B cell (primary cell): ENCODE measurements at regions not wholly inside any gene's neighbourhood (a gene's known extent, or its start where the extent isn't known, plus 50 kb on each side); places are given as distances from the start of the nearest gene placed in this dataset.

ENCODE experiments used
- ATAC-seq: fragments of 200-7000 bp; cut with Tn5 transposase; one replicate; pipeline ENCODE4 v1.10.0; 2021; ENCODE audit warnings: low read depth, mild to moderate bottlenecking, moderate number of reproducible peaks, moderate library complexity
- CTCF ChIA-PET: fragments of 350-600 bp; sonication (Branson Sonifier 250); formaldehyde crosslinking; loops from one replicate; lab custom pipeline; 2021; ENCODE audit warnings: antibody characterized with exemption, inconsistent platforms; lab: Charles Lee
- POLR2A ChIA-PET: fragments of 350-600 bp; sonication (Branson Sonifier 250); formaldehyde crosslinking; loops from one replicate; lab custom pipeline; 2021; ENCODE audit warnings: antibody characterized with exemption; lab: Charles Lee
- DNase-seq: peaks from one replicate; pipeline ENCODE4 v3.0.0; 2013
- H2AFZ ChIP-seq: 2 replicates; pipeline ENCODE4 v1.6.1; 2012; ENCODE audit warnings: mild to moderate bottlenecking, low read depth, low read length; ENCODE audit not compliant: insufficient read depth, poor library complexity, severe bottlenecking
- H3K27ac ChIP-seq, 2 donors: 1 replicate in 1 of 2; 2 replicates in 1 of 2; pipeline ENCODE4 v1.5.1; 2012 to 2013; ENCODE audit warnings: low read length in 2 of 2, mild to moderate bottlenecking in 2 of 2, moderate library complexity in 1 of 2
- H3K27me3 ChIP-seq, 4 experiments: fragments of 200-600 bp in 1 of 4; sonication (generic) in 1 of 4; replicated peaks in 1 of 4; 1 replicate in 2 of 4; 2 replicates in 2 of 4; pipeline versions ENCODE4 v1.6.1 to v1.7.0; 2013 to 2016; ENCODE audit warnings: low read length in 3 of 4, mild to moderate bottlenecking in 2 of 4, mixed read lengths in 1 of 4, moderate library complexity in 1 of 4; ENCODE audit not compliant: insufficient read depth in 4 of 4, control insufficient read depth in 3 of 4; ENCODE audit errors: control extremely low read depth in 1 of 4
- H3K36me3 ChIP-seq, 2 experiments: replicated peaks in 1 of 2; 1 replicate in 1 of 2; 2 replicates in 1 of 2; pipeline versions ENCODE4 v1.6.1 to v1.7.1; 2013; ENCODE audit warnings: low read length in 1 of 2; ENCODE audit not compliant: insufficient read depth in 2 of 2, control insufficient read depth in 1 of 2; ENCODE audit errors: control extremely low read depth in 1 of 2, extremely low read depth in 1 of 2
- H3K4me1 ChIP-seq, 2 donors: fragments of 200-600 bp in 1 of 2; sonication (generic) in 1 of 2; 1 replicate in 1 of 2; 2 replicates in 1 of 2; pipeline versions ENCODE4 v1.5.1 to v1.6.1; 2013 to 2017; ENCODE audit warnings: low read length in 2 of 2; ENCODE audit not compliant: control insufficient read depth in 2 of 2, insufficient read depth in 2 of 2
- H3K4me2 ChIP-seq: replicated peaks from 2 replicates; pipeline ENCODE3; 2012; ENCODE audit warnings: mild to moderate bottlenecking, low read depth, low read length; ENCODE audit not compliant: poor library complexity, severe bottlenecking
- H3K4me3 ChIP-seq, 5 experiments: fragments of 200-600 bp in 1 of 5; sonication (generic) in 1 of 5; 1 replicate in 3 of 5; 2 replicates in 2 of 5; pipeline versions ENCODE4 v1.5.1 to v1.7.0; 2011 to 2016; ENCODE audit warnings: low read length in 4 of 5, mild to moderate bottlenecking in 4 of 5, low read depth in 2 of 5, control low read depth in 1 of 5, moderate library complexity in 1 of 5; ENCODE audit not compliant: insufficient read depth in 1 of 5; ENCODE audit errors: control extremely low read depth in 1 of 5, extremely low read depth in 1 of 5
- H3K79me2 ChIP-seq: fragments of 200-600 bp; sonication (generic); one replicate; pipeline ENCODE4 v1.6.0; 2016; ENCODE audit warnings: low read length; ENCODE audit not compliant: control insufficient read depth, insufficient read depth
- H3K9ac ChIP-seq: fragments of 200-600 bp; sonication (generic); 2 replicates; pipeline ENCODE4 v1.6.1; 2017; ENCODE audit warnings: mild to moderate bottlenecking, low read length, moderate library complexity
- H3K9me3 ChIP-seq, 3 donors: one replicate each; pipeline versions ENCODE4 v1.6.1 to v1.7.1; 2013; ENCODE audit warnings: low read length in 2 of 3; ENCODE audit not compliant: control insufficient read depth in 2 of 3, insufficient read depth in 1 of 3; ENCODE audit errors: control extremely low read depth in 1 of 3
- H4K20me1 ChIP-seq: 2 replicates; pipeline ENCODE4 v1.6.0; 2012; ENCODE audit warnings: mild to moderate bottlenecking, low read length; ENCODE audit not compliant: insufficient read depth, control insufficient read depth, poor library complexity, severe bottlenecking
- H3K27ac Mint-ChIP-seq: one replicate; pipeline ENCODE4 v1.8.0; 2021; ENCODE audit warnings: mixed read lengths
- H3K27me3 Mint-ChIP-seq: one replicate; pipeline ENCODE4 v1.8.0; 2021; ENCODE audit warnings: mixed read lengths
- H3K4me1 Mint-ChIP-seq: one replicate; pipeline ENCODE4 v1.8.0; 2021; ENCODE audit warnings: mixed read lengths
- H3K4me3 Mint-ChIP-seq: one replicate; pipeline ENCODE4 v1.8.0; 2021; ENCODE audit warnings: mixed read lengths
- H3K9me3 Mint-ChIP-seq: one replicate; pipeline ENCODE4 v1.8.0; 2022; ENCODE audit warnings: mixed read lengths; ENCODE audit not compliant: insufficient read depth
- CTCF ChIP-seq: fragments of 200-600 bp; IDR thresholded peaks from one replicate; pipeline ENCODE4 v1.8.0; 2022; ENCODE audit warnings: antibody characterized with exemption, mild to moderate bottlenecking
- EZH2 ChIP-seq: IDR thresholded peaks from 2 replicates; pipeline ENCODE4 v1.6.1; 2012; ENCODE audit warnings: borderline replicate concordance, low read depth, mild to moderate bottlenecking, moderate library complexity, low read length; ENCODE audit not compliant: insufficient read depth, poor library complexity, severe bottlenecking
- WGBS: methylation state at CpG from one replicate; pipeline ENCODE4 v1.1.5; 2013; ENCODE audit warnings: missing lambda C conversion rate; ENCODE audit not compliant: insufficient coverage; 5-methylcytosine and 5-hydroxymethylcytosine counted together
- intact Hi-C: fragments of 100-400 bp; cut with micrococcal nuclease; formaldehyde crosslinking; loops from one replicate; pipeline ENCODE4 v1.10.0; 2022

DNA sequence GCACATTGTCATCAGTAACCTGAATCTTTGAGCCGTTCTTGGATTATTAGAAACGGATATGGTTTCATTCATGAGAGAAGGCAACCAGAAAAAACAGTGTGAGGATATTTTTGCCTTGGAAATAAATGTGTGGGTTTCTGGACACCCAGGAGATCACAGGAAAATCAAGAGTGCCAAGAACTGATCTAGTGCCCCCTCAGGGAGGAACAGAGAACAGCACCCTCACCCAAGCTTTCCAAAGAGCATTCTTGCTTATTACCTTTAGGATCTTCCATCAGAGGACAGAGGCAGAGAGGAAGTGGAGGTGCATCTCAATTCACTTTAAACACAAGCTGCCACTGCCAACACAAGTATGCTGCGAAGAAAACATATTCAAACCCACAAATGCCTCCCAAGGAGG is 851.5 kb upstream of the COBL start:
- POLR2A ChIA-PET, result no interaction called here
- no peaks in the 10 kb centered on the region for H3K4me1 ChIP-seq
- no peak overlapping the region for H3K27ac ChIP-seq
- ATAC-seq (no peak), DNase-seq (no peak)
- Mint-ChIP-seq H3K27me3 (no peaks in the 10 kb centered on the region), H3K4me1 (no peaks in the 10 kb centered on the region), H3K9me3 (peaks cover 9% of the 10 kb centered on the region), H3K27ac (no peak overlapping the region), H3K4me3 (no peak overlapping the region)
- no peak overlapping the region for H3K9ac ChIP-seq
- intact Hi-C loops, result no loop called here
- no peaks in the 10 kb centered on the region for H3K79me2 ChIP-seq
- H4K20me1 ChIP-seq, result no peaks in the 10 kb centered on the region
- no peak overlapping the region for H3K4me2 ChIP-seq
- no peak overlapping the region for H2AFZ ChIP-seq
- no peak for TF ChIP-seq CTCF
- TF ChIP-seq EZH2, result no peak
- no peaks in the 10 kb centered on the region for H3K36me3 ChIP-seq
- 92% methylated on average over 2 of the region's 3 CpGs for WGBS
- H3K27me3 ChIP-seq, result no peaks in the 10 kb centered on the region
- H3K4me3 ChIP-seq, result no peak overlapping the region
- CTCF ChIA-PET, result no interaction called here
- no peaks in the 10 kb centered on the region for H3K9me3 ChIP-seq

DNA sequence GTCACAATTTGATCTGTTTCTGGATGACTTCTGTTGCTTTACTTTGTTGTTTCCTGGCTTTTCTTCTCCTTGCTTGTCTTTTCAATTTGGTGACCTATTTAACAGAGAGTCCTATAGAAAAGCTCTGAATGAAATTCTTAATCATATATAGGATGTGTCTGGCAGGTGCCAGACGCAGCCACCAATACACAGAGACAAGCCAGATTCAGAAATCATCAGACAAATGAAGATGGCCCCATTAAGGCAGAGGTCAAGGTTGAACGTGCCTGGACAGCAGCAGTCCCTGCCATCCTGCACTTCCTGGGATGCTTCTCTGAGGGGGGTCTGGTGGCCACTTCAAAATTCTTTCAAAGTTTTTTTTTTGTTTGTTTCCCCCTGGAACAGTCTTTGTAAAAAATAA is 846.7 kb upstream of the COBL start:
- peaks cover 5% of the 10 kb centered on the region for H3K9me3 Mint-ChIP-seq
- 73% methylated on average over 1 of the region's 2 CpGs for WGBS
- peaks cover 0 to 12% (median 0%) of the 10 kb centered on the region in 3 donors for H3K9me3 ChIP-seq
- CTCF ChIA-PET, result no interaction called here
- H3K4me3 ChIP-seq, result no peak overlapping the region
- DNase-seq, result no peak
- no peaks in the 10 kb centered on the region for H3K27me3 ChIP-seq
- H2AFZ ChIP-seq, result no peak overlapping the region
- ATAC-seq, result no peak
- no peaks in the 10 kb centered on the region for H3K27me3 Mint-ChIP-seq
- no peaks in the 10 kb centered on the region for H3K4me1 ChIP-seq
- H3K4me1 Mint-ChIP-seq, result no peaks in the 10 kb centered on the region
- no peaks in the 10 kb centered on the region for H3K36me3 ChIP-seq
- no peak overlapping the region for H3K27ac ChIP-seq
- TF ChIP-seq EZH2 (no peak), CTCF (no peak)
- no peak overlapping the region for H3K27ac Mint-ChIP-seq
- H4K20me1 ChIP-seq, result no peaks in the 10 kb centered on the region
- no peak overlapping the region for H3K4me3 Mint-ChIP-seq
- POLR2A ChIA-PET, result no interaction called here
- H3K4me2 ChIP-seq, result no peak overlapping the region
- H3K9ac ChIP-seq, result no peak overlapping the region
- intact Hi-C loops, result no loop called here
- no peaks in the 10 kb centered on the region for H3K79me2 ChIP-seq
